Stimulated activated CD4-positive, alpha-beta T cell treated with anti-CD3 and anti-CD28 coated beads, Interleukin-15, amount 100 ng/mL, for 24 hours (primary cell): ENCODE measurements at regions not wholly inside any gene's neighbourhood (a gene's known extent, or its start where the extent isn't known, plus 50 kb on each side); places are given as distances from the start of the nearest gene placed in this dataset.
A peak's percentile ranks its signal among the peaks of the same experiment; 100 is the strongest.
"Not testable (repeated sequence)": the region's sequence is repeated elsewhere in the genome, so short reads cannot be mapped to it uniquely, and the experiment has no call there.

ENCODE experiments used
- DNase-seq: peaks from one replicate; pipeline ENCODE4 v3.0.0-alpha.2; 2020

DNA sequence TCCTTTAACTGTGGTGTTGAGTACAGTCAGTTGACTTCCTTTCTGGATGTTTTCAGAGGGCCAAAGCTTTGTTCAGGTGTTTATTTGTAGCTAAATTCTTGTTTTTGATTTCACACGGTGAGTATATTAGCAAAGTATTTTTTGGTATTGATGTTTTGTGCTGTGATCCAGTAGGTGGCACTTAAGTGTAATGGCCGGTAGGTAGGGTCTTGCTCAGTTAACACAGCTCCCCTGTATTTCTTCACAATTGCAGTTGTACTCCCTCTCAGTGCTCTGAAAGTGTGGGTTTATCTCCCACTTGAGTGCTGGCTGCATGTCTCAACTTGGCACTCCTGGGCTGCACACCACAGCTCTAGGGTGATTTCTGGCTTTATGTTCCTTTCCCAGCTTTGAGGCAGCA is 339.5 kb downstream of the AEBP2 start:
- DNase-seq: no peak

DNA sequence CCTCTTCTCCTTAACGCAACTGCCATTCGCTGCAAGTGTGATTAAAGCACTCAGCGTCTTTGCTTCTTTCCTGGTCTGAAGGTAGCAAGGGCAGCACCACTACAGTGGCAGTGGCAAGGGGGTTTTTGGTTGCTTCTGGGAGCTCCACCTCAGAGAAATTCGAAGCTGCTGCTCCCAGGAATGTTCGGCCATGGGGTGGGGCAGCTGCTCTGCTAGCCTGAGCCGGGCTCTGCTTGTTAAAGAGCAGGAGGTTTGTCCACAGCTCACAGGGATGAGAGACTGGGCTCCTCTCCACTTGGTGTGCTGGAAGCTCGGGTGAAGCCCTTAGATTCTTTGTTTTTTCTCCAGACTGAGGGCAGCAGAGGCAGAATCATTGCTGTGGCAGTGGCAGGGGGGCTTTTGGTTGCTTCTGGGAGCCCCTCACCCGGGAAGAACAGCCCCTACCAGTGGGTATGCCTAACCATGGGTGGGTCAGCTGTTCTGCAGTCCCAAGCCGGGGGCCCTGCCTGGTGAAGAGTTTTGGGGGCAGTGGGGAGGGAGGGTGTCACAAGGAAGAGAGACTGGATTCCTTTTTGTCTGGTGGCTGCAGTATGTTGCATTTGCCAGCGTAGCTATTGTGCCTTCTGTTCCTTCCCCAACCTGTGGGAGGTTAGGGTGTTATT is 340.2 kb downstream of the AEBP2 start:
- DNase-seq: no peak

DNA sequence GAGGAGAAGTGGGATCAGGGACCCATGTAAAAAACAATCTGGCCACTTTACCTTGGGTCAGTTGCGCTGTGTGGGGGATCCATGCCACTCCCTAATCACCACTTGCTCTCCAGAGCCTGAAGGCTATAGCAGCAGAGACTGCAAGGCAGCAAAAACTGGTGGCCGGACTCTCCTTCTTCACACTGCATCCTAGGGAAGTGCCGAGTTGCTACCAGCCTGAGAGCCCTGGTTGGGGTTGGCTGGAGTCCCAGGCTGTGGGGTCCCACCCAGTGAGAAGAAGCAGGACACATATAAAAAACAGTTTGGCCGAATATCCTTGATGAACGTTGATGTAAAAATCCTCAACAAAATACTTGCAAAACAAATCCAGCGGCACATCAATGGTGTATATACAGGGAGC is 341.2 kb downstream of the AEBP2 start:
- no peak for DNase-seq

DNA sequence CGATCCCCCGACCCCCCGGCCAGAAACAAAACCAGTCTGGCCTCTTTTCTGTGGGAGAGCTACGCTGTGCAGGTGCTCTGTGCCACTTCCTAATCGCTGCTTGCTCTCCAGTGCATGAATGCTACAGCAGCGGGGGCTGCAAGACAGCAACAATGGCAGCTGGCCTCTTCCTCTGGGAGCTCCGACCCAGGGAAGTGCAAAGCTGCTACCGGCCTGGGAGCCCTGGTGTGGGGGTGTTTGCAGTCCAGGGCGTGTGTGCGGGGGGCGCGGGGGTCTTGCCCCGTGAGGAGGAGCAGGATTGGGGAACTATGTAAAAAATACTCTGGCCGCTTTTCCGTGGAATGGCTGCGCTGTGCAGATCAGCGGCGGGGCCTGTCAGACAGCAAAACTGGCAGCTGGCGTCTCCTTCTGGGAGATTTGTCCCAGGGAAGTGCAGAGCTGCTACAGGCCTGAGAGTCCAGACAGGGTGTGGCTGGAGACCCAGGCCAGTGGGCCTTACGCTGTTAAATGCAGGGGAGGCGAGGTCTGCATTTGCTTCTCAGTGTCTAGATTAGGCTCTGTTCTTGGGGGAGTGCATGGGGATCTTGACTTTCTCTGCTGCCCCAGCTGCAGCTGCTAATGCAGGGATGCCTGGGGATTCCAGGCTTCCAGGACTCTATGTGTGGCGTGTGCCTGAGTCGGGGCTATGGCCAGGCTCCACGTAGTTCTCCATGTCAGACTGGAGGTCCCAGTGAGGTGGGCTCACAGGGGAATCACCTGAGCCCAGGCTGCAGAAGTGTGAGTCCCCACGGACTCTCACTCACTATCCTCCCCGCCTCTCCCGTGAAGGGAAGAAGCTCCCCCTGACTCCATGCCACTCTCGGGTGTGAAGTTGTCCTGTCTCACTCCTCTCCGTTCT is 344.5 kb downstream of the AEBP2 start:
- DNase-seq: no peak

DNA sequence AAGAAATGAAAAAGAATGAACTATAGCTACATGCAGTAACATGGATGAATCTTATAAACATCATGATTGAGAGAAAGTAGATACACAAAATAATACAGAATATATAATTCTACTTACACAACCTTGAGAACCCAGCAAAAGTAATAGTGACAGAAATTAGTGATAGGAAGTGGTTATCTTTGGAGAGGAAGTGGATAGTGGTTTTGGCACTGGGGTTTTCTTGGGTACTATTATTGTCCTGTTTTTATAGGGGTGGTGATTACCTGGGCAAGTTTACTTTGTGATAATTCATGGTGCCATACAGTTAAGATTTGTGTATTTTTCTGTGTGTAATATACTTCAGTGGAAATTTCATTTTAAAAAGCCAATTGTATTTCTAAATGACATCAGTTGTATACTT is 352.7 kb downstream of the AEBP2 start:
- no peak for DNase-seq

DNA sequence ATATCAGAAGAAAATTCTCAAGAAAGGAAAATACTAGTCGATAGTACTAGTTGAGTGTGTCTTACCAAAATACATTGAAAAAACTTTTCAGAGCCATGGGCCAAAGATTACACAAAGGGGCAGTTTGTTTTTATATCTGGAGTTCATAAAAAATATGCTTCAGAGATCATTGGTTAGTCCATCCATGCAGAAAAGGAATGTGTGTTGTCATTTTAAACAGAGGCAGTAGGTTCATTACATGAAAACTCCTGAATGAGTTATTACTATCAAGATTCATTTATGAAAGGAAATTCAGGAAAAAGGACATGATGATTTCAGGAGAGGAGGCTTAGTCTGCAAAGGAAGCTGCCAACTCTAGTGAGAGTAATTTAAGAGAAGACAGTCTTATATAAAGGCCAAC is 354.8 kb downstream of the AEBP2 start:
- no peak for DNase-seq

DNA sequence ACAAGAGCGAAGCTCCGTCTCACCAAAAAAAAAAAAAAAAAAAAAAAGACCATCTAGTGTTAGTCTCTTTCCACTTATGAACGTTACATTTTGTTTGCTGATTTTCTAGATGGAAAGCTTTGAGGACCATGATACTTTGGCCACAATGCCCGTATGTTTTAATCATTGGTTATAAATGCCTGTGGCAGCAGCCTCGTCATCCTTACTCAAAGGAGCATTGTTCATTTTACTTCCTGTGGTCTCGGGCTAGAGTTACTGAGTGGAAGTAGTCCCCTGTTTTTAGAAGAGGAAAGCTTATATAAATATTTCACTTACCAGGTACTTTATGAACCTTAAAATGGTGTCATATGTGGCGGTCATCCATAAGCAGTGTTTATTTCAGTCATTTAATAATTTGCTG is 359.9 kb downstream of the AEBP2 start:
- DNase-seq: no peak

DNA sequence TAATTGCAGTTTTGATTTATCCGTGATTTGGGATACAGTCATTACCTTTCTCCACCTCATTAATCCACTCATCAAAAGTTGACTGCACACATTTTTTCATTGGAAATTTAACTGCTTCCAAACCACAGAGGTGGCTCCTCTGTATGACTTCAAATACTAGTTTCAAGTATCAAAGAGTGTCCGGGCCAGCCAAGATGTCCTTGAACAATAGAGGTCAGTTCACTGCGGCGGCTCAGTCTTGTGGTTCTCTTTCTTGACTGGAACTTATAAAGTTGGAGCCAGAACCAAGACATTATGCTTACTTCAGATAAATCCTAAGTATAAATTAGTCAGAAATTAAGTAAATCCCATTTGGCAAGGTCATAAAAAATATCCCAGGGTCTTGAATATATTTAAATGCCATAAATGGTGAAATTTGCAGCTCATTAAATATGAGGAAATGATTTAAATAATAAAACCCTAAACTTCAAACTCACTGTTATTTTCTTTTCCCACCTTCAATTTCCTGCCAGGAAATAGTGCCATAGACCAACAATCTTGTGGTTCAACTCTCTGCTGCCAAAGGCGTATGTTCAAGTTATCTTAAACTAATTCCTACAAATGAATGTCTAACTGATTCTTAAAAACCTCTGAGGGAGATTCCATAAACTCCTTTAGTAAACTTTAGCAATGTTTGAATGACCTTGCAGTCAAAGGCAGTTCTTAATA is 360.8 kb downstream of the AEBP2 start:
- DNase-seq: no peak

DNA sequence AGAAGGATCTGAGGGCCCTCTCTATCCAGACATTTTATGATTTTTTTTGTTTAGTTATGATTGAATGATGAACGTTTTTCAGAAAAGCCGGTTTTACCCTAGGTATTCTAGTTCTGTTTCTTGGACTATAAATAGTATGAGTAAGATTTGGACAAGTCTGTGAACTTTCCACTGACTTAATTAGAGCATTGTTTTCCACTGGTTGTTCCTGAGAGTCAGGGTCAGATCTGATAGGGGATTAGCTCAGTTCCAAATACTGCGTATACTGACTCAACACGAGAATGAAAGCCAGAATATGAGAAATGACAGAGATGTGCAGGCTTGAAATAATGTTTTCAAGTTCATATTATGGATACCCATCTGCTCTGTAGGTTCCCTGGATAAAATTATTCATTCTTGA is 361.6 kb downstream of the AEBP2 start:
- DNase-seq: no peak

DNA sequence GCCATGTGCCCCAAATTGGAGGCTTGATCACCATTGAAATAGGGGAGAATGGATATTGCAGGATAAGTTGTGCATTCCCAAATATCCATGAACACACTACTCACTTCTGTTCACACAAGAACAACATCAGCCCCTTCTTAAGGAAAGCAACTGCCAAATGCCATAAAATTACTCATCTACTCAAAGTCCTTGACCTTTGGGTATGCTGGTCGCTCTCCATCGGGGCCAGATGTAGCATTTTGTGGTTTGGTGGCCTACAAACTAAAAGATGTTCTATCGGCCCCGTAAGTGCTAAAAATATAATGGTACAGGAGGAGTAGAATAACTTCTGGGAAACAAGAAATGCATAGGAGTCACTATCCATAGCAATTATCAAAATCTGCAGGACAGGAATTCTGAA is 362.6 kb downstream of the AEBP2 start:
- no peak for DNase-seq

DNA sequence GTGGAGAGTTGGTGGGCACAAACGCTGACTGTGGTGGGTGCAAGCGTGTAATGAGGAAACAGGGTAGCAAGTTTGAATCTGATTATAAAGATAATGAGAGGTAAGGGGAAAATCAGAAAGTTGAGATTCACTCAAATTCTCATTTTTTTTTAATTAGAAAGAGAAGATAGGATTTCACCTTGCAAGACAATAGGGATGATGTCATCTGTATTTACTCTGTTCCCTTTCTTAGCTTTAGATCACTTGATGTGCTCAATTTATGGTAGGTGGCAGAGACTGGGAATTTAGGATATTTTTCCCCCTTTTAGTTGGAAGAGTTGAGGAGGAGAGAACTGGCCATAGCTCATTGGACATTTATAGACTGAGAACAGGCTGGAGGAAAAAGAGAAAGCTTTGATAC is 363.6 kb downstream of the AEBP2 start:
- DNase-seq: no peak

DNA sequence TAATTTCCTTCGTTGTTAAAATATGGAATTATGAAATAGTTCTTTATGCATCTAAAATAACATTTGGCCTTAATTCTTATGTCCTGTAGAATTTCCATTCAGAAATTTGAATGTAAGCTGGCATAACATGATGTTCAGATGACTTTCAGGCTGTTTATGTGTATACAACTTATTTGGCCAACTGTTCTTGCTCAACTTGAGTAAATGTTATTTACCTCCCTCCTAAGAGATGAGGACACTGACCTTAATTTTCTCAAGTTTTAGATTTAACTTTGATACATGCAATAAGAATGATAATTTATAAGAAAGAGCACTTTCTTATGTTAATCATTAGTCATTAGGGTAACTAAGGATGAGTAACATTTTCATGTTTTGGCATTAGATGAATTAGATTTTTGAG is 365.4 kb downstream of the AEBP2 start:
- no peak for DNase-seq

DNA sequence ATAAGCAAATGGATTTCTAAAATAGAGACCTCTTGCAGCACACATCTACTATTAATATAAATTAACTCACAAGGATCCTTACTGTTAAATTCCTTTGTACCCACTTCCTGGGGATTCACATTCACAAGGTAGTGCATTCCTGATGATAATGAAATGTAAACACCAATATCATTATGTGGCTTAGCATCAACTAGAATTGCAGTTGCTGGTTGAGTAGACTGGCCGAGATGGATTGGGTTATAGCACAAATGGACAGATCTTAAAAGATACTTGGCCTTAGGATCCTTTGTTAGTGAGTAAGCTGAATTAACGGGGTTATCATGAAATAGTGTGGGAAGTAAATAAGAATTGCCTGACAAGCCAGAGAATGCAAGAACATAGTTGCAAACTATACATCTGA is 369.1 kb downstream of the AEBP2 start:
- DNase-seq: no peak

DNA sequence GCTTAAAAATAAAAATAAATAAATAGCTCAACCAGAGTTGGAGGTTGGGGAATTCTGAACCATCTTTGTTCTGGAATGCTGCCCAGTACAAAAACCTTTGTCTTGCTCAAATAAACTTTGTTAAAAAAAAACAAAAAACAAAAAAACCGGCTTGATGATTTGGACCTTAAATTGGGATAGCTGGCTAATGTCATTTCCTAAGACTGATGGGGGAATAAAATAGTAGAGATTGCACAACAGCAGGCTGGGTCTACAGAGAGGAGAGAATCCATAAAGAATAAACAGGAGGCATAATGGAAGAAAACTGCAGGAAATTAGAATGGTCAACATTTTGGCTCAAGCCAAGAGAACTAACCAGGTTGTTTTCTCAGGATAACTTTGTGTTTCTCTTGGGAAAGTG is 370.9 kb downstream of the AEBP2 start:
- no peak for DNase-seq

DNA sequence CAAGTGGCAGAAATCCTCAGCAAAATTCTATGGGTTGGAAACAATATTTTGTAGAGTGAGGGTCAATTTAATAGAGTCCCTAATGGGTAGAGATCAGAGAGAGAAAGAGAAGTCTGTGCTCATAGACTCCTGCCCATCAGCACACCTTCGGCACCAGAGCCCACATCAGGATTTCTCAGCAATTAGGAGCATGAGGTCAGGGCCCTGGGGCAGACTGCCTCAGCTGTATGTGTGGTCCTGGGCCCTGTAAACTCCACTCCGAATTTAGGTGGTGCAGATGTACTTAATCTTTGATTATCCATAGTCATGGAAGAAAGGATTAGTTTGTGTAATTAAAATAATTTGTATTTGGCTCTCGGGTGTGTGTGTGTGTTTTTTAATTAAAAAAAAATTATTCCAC is 372.6 kb downstream of the AEBP2 start:
- DNase-seq: no peak

DNA sequence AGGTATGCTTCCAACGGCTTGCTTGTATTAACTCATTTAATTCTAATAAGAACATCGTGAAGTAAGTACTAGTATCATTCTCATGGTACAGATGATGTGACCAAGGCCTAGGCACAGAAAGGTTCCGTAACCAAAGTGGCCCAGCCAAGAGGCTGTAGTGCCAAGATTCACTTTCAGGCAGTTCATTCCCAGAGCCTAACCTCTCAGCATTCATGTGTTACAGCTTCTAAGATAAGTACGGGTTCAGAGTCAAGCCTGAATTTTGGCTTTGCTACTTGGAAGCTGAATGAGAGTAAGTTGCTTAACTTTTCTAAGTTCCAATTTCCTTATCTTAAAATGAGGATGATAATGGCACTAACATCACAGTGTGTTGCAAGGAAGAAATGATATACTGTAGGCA is 379.9 kb downstream of the AEBP2 start:
- DNase-seq: no peak

DNA sequence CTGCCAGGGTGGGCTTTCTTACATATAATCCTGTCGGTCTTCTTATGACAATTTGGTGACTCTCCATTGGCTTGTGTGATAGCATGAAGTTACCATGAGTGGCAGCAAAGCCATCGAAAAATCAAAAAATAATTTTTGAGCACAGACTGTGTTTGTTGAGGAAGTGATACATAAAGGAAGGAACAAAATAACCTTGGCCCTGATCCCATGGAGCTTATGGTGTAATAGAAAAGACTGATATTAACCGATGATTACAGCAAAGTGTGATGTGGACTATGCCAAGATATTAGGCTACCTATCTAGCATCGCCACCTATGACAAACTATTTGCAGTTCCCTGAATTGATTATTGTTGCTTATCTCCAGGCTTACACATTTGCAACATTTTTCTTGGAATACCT is 383.2 kb downstream of the AEBP2 start:
- DNase-seq: no peak

DNA sequence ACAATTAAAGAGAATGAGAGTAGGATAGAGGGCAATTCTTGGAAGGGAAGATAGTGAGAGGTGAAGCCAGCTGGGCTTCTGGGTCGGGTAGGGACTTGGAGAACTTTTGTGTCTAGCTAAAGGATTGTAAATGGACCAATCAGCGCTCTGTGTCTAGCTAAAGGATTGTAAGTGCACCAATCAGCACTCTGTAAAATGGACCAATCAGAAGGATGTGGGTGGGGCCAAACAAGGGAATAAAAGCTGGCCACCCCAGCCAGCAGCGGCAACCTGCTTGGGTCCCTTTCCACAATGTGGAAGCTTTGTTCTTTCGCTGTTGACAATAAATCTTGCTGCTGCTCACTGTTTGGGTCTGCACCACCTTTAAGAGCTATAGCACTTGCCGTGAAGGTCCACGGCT is 384.0 kb downstream of the AEBP2 start:
- DNase-seq: not testable (repeated sequence)

DNA sequence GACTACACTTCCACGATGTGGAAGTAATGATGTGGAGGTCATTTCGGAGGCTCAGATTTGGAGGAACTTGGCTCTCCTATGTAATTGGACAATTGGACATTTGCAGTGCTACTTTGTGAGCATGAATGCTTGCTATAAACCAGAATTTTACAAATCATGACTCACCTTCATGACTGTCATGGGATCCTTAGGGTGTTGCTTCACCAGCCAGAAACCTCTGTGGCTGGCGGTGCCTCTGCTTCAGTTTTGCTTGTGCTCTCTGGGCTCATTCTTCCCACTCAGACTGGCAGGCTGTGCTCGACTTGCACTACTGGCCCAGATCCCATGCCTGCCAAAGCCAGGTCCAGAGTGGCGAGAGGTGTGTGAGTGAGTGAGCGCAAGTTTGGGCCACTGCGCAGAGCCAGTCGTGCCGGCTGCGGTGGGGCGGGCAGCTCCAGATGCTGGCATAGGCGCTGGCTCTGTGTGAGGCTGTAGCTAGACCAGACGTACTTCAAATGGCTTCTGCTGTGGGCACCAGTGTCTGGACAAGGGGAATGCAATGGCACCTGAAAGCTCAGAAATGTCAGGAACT is 387.8 kb downstream of the AEBP2 start:
- DNase-seq: no peak

DNA sequence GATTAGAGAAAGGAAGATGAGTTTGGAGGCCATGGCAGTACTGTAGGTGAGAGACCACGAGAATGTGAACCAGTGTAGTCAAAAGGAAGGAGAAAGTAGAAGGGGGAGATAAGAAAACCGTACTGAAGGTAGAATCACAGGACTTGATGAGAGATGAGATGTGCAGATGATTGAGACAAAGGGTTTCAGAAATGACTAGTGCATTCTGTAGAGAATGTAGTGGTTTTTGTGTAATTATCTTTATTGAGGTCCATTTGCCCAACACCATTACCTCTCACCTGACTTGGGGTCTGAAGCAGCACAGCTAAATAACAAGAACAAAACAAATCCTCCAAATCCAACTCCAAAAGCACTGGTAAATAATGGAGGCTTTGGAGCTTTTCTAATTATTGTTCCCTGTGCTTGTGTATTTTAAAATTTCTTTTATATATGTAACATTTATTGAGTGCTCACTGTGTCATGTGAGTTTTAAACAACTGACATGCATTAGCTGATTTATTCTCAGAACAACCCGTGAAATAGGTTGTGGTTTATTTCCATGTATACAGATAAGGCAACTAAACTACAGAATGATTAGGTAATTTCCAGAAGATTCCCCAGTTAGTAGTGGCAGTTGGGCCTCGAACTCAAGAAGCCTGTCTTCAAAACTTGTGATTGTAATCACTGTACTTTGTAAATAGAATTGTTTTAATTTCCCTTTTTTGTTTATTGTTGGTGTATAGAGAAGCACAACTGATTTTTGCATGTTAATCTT is 390.0 kb downstream of the AEBP2 start:
- DNase-seq: no peak

DNA sequence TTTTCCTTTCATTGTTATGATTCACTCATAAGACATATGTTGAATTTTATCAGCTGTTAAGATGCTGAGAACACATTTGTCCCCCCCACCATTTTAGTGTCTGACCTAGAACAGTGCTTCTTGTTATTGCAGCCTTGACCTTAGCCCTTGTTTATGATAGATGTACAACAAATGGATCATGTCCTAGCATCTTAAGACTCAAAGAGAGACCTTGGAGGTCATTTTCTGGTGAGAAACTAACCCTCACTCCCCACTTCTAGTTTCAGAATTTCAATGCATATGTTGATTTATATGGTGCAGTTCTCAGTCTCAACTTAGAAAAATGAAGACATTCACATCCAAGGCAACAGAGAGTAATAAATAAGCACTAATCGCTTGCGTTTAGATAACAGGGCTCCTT is 391.2 kb downstream of the AEBP2 start:
- no peak for DNase-seq

DNA sequence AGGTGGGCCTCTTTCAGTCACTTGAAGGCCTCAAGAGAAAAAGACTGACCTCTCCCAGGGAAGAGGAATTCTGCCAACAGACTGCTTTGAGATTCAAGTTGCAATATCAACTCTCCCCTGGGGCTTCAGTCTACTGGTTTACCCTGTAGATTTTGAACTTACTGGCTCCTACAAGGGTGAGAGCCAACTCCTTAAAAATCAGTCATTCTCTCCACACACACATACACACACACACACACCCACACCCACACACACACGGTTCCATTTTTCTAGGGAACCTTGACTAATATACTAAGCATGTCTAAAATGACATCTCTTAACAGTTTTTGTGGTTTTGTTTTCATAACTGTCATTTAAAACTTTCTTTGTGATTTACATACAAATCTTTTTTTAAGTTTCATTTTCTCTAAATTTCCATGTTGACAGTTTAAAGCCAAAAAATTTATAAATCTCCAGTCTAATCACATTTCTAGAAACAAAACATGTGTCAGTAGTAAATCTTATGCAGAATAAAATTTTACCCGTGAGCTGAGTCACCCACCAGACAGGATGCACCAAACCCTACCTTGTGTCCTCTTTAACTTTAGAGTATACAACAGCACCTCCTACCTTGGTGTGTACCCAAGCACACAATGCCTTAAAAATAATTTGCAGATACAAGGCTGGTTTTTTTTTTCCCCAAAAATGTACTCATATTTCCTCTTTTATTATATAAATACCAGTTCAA is 394.6 kb downstream of the AEBP2 start:
- DNase-seq: peak; percentile 46
